HG03571 (cell line): ENCODE measurements at regions not wholly inside any gene's neighbourhood (a gene's known extent, or its start where the extent isn't known, plus 50 kb on each side); places are given as distances from the start of the nearest gene placed in this dataset.

Source experiments
- ATAC-seq: cut with Tn5 transposase; IDR thresholded peaks from one replicate; pipeline ENCODE4 v1.9.1; 2021; ENCODE audit not compliant: unreplicated experiment

GRCh38 chr1:119298687-119299303, 69.8 kb upstream of the HAO2 start:
- no peak for ATAC-seq

DNA sequence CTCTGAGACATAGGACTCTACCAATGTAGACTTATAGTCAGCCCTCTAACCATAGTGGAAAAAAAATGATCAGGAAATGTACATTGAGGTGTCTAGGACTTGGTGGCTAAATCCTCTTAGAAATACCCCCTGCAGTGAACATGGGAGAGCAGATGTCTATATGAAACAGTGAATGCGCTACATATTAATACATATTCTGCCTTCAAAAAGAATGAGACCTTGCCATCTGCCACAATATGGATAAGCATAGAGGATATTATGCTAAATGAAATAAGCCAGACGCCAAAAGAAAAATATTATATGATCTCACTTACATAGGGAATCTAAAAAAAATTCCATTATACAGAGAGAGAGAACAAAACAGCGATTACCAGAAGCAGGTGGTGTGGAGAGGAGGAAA, 66.6 kb upstream of the HAO2 start:
- ATAC-seq, result no peak

- ATAC-seq, result no peak
Observed at GRCh38 chr1:119308130-119308700, 60.4 kb upstream of the HAO2 start.

- ATAC-seq, result no peak
Observed at GRCh38 chr1:119308806-119309205, 59.8 kb upstream of the HAO2 start.

GRCh38 chr1:119310301-119310700, 58.3 kb upstream of the HAO2 start:
- no peak for ATAC-seq

- no peak for ATAC-seq
Observed at GRCh38 chr1:119312500-119312899, 56.1 kb upstream of the HAO2 start.

GRCh38 chr1:119314001-119314796, 54.4 kb upstream of the HAO2 start:
- no peak for ATAC-seq

DNA sequence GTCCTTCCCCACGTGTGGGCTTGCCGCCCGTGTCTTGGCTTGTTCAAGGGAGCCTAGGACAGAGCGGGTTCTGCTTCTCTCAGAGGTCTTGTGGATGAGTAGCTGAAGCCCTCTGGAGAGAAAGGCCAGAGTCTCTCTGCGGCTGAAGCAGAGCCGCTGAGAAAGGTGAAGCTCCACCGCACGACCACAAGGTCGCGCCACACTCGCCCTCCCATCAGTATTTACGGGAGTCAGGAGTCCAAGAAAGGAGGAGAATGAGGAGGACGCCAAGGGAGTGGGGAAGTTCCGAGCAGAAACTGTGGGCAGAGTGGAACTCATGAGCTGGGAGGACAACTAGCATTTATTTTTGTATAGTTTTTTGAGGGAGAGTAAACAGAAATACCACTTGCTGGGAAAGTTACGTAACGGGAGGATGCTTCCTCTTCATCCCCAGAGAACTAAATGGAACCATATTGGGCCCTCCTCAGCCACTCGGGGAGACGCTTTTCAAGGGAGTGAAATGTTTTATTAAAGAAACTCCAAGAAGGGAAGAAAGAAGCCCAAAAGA, 51.6 kb upstream of the HAO2 start:
- ATAC-seq, result no peak

- ATAC-seq, result peak; percentile 68
Observed at GRCh38 chr1:119318466-119319309, 49.9 kb upstream of the HAO2 start.
